H1 (cell line): ENCODE measurements at regions not wholly inside any gene's neighbourhood (a gene's known extent, or its start where the extent isn't known, plus 50 kb on each side); places are given as distances from the start of the nearest gene placed in this dataset.

ENCODE experiments used
- CTCF ChIA-PET: fragments of 300-600 bp; sonication (Branson Sonifier 250); formaldehyde crosslinking; loops from one replicate; lab custom pipeline; 2021; ENCODE audit not compliant: partially characterized antibody; lab: Charles Lee
- POLR2A ChIA-PET: fragments of 300-600 bp; sonication (Branson Sonifier 250); formaldehyde crosslinking; loops from one replicate; lab custom pipeline; 2021; ENCODE audit warnings: inconsistent platforms; ENCODE audit not compliant: partially characterized antibody; lab: Charles Lee
- DNase-seq, 2 experiments: peaks; one replicate each; pipeline versions ENCODE4 v3.0.0 to v3.0.0-alpha.2; 2010 to 2022; ENCODE audit warnings: low spot score in 2 of 2, low read depth in 1 of 2, mixed read lengths in 1 of 2
- FAIRE-seq: peaks from 2 replicates; lab custom pipeline; 2011; peaks lifted over from hg19 to GRCh38; lab: Jason Lieb, UNC
- H2AFZ ChIP-seq: 2 replicates; pipeline ENCODE4 v1.8.1; 2012; ENCODE audit warnings: low read length, inconsistent platforms
- H2AK5ac ChIP-seq: 2 replicates; pipeline ENCODE4 v1.6.1; 2013; ENCODE audit warnings: low read depth, low read length
- H2BK120ac ChIP-seq: replicated peaks from 2 replicates; pipeline ENCODE3; 2013; ENCODE audit warnings: low read depth, low read length, inconsistent platforms
- H2BK12ac ChIP-seq: 2 replicates; pipeline ENCODE4 v1.6.1; 2013; ENCODE audit warnings: low read depth, low read length
- H2BK15ac ChIP-seq: 2 replicates; pipeline ENCODE4 v1.6.1; 2013; ENCODE audit warnings: low read length
- H2BK20ac ChIP-seq: 2 replicates; pipeline ENCODE4 v1.6.1; 2013; ENCODE audit warnings: low read length
- H2BK5ac ChIP-seq: 2 replicates; pipeline ENCODE4 v1.6.1; 2013; ENCODE audit warnings: low read depth, low read length
- H3K14ac ChIP-seq: 2 replicates; pipeline ENCODE4 v1.6.1; 2013; ENCODE audit warnings: inconsistent platforms; ENCODE audit not compliant: insufficient read length
- H3K18ac ChIP-seq: 2 replicates; pipeline ENCODE4 v1.6.1; 2013; ENCODE audit warnings: low read length; ENCODE audit errors: extremely low read depth
- H3K23ac ChIP-seq: 2 replicates; pipeline ENCODE4 v1.6.1; 2013; ENCODE audit warnings: inconsistent platforms; ENCODE audit not compliant: insufficient read length
- H3K23me2 ChIP-seq: 2 replicates; pipeline ENCODE4 v1.6.1; 2013; ENCODE audit warnings: low read depth, low read length
- H3K27ac ChIP-seq: 2 replicates; pipeline ENCODE4 v1.6.1; 2011; ENCODE audit warnings: low read depth, low read length, inconsistent platforms
- H3K27me3 ChIP-seq, 4 experiments: replicated peaks in 1 of 4; 1 replicate in 1 of 4; 2 replicates in 3 of 4; pipeline versions ENCODE4 v1.6.1 to v1.8.1; 2011 to 2013; ENCODE audit warnings: low read length in 3 of 4, mild to moderate bottlenecking in 3 of 4, inconsistent platforms in 2 of 4, mixed read lengths in 2 of 4, moderate library complexity in 1 of 4; ENCODE audit not compliant: control insufficient read depth in 3 of 4, insufficient read depth in 3 of 4; ENCODE audit errors: extremely low read depth in 1 of 4
- H3K36me3 ChIP-seq, 4 experiments: 2 replicates each; pipeline versions ENCODE4 v1.6.1 to v1.8.1; 2011 to 2013; ENCODE audit warnings: mild to moderate bottlenecking in 4 of 4, low read length in 3 of 4, moderate library complexity in 2 of 4, control low read depth in 1 of 4, inconsistent platforms in 1 of 4; ENCODE audit not compliant: insufficient read depth in 4 of 4, control insufficient read depth in 2 of 4
- H3K4ac ChIP-seq: replicated peaks from 2 replicates; pipeline ENCODE3; 2013; ENCODE audit warnings: low read length, low read depth, mixed read lengths, inconsistent platforms; ENCODE audit not compliant: insufficient read length
- H3K4me1 ChIP-seq, 4 experiments: replicated peaks in 1 of 4; 1 replicate in 1 of 4; 2 replicates in 3 of 4; pipeline versions ENCODE4 v1.6.1 to v1.8.1; 2011 to 2013; ENCODE audit warnings: low read length in 3 of 4, inconsistent platforms in 2 of 4, mixed read lengths in 1 of 4; ENCODE audit not compliant: insufficient read depth in 4 of 4, control insufficient read depth in 3 of 4
- H3K4me2 ChIP-seq, 2 experiments: 2 replicates each; pipeline versions ENCODE4 v1.6.1 to v1.8.1; 2011 to 2013; ENCODE audit warnings: low read depth in 2 of 2, low read length in 2 of 2, control low read depth in 1 of 2, inconsistent platforms in 1 of 2, mild to moderate bottlenecking in 1 of 2; ENCODE audit not compliant: insufficient read depth in 1 of 2
- H3K4me3 ChIP-seq, 4 experiments: fragments of 200-600, 300-600 bp in 1 of 4; sonication (generic), shearing (Covaris generic), sonication (Bioruptor Twin) in 1 of 4; 2 replicates each; pipeline versions ENCODE4 v1.5.1 to v1.8.1; 2011 to 2016; ENCODE audit warnings: low read length in 4 of 4, low read depth in 3 of 4, control low read depth in 2 of 4, inconsistent platforms in 2 of 4, mild to moderate bottlenecking in 2 of 4, mixed read lengths in 1 of 4, moderate library complexity in 1 of 4; ENCODE audit not compliant: insufficient read depth in 2 of 4; ENCODE audit errors: extremely low read depth in 1 of 4
- H3K56ac ChIP-seq: replicated peaks from 2 replicates; pipeline ENCODE3; 2013; ENCODE audit warnings: low read depth, mild to moderate bottlenecking, mixed read lengths, low read length, inconsistent platforms; ENCODE audit not compliant: insufficient read length
- H3K79me1 ChIP-seq: 2 replicates; pipeline ENCODE4 v1.6.1; 2013; ENCODE audit warnings: low read depth, low read length, control low read depth
- H3K79me2 ChIP-seq, 2 experiments: 2 replicates each; pipeline versions ENCODE4 v1.6.1 to v1.8.1; 2012 to 2013; ENCODE audit warnings: low read length in 2 of 2, mild to moderate bottlenecking in 2 of 2, inconsistent platforms in 1 of 2; ENCODE audit not compliant: insufficient read depth in 2 of 2, control insufficient read depth in 1 of 2
- H3K9ac ChIP-seq, 4 experiments: replicated peaks in 1 of 4; 1 replicate in 1 of 4; 2 replicates in 3 of 4; pipeline versions ENCODE4 v1.6.1 to v1.8.1; 2011 to 2013; ENCODE audit warnings: low read depth in 3 of 4, low read length in 3 of 4, control low read depth in 2 of 4, mild to moderate bottlenecking in 2 of 4, moderate library complexity in 2 of 4, inconsistent platforms in 1 of 4; ENCODE audit errors: extremely low read depth in 1 of 4
- H3K9me3 ChIP-seq, 2 experiments: 2 replicates each; pipeline versions ENCODE4 v1.6.1 to v1.8.1; 2012 to 2013; ENCODE audit warnings: mild to moderate bottlenecking in 2 of 2, moderate library complexity in 2 of 2, control low read depth in 1 of 2, inconsistent platforms in 1 of 2, low read depth in 1 of 2, low read length in 1 of 2, mixed read lengths in 1 of 2; ENCODE audit not compliant: insufficient read depth in 2 of 2
- H4K20me1 ChIP-seq, 2 experiments: replicated peaks in 1 of 2; 2 replicates each; pipeline versions ENCODE3 to v1.8.1; 2011 to 2013; ENCODE audit warnings: inconsistent platforms in 2 of 2, low read length in 2 of 2, mild to moderate bottlenecking in 1 of 2; ENCODE audit not compliant: insufficient read depth in 2 of 2, control insufficient read depth in 1 of 2
- H4K5ac ChIP-seq: 2 replicates; pipeline ENCODE4 v1.6.1; 2013; ENCODE audit warnings: low read length, low read depth, mixed read lengths, inconsistent platforms; ENCODE audit not compliant: insufficient read length
- H4K8ac ChIP-seq: 2 replicates; pipeline ENCODE4 v1.8.0; 2013; ENCODE audit warnings: mild to moderate bottlenecking, moderate library complexity, low read length, inconsistent platforms; ENCODE audit not compliant: insufficient read depth; ENCODE audit errors: extremely low read depth
- H4K91ac ChIP-seq: replicated peaks from 2 replicates; pipeline ENCODE3; 2013; ENCODE audit warnings: low read length, mixed read lengths, inconsistent platforms; ENCODE audit not compliant: insufficient read length
- CHD1 ChIP-seq: IDR thresholded peaks from 2 replicates; pipeline ENCODE4 v1.6.1; 2012; ENCODE audit warnings: low read depth, low read length, improper control_type of control experiment
- SIX5 ChIP-seq: IDR thresholded peaks from 2 replicates; pipeline ENCODE4 v1.6.1; 2011; ENCODE audit warnings: mild to moderate bottlenecking, low read depth, low read length
- WGBS, 2 experiments: shearing (Covaris generic) in 1 of 2; methylation state at CpG; one replicate each; pipeline versions ENCODE4 v1.1.6 to v1.1.7; 2013 to 2015; ENCODE audit warnings: low lambda C conversion rate in 2 of 2, mixed read lengths in 2 of 2, inconsistent platforms in 1 of 2, low coverage in 1 of 2, missing lambda C conversion rate in 1 of 2; ENCODE audit not compliant: insufficient replicate concordance in 2 of 2, insufficient coverage in 1 of 2, insufficient read length in 1 of 2; ENCODE audit errors: extremely low coverage in 1 of 2, missing lambda C conversion rate in 1 of 2; 5-methylcytosine and 5-hydroxymethylcytosine counted together

GRCh38 chr5:93327605-93328004, 253.4 kb downstream of the NR2F1-AS1 start:
- H3K9ac ChIP-seq: no peak overlapping the region
- H4K8ac ChIP-seq: no peak overlapping the region
- no peak overlapping the region for H4K5ac ChIP-seq
- no peak overlapping the region for H3K27ac ChIP-seq
- no peak overlapping the region for H3K4me3 ChIP-seq
- H3K18ac ChIP-seq: no peak overlapping the region
- 90% methylated on average over 1 of the region's 1 CpG; no CpG with 5 or more reads in 1 of the 2 experiments for WGBS, 2 experiments
- no peaks in the 10 kb centered on the region for H3K9me3 ChIP-seq
- no peaks in the 10 kb centered on the region for H4K20me1 ChIP-seq
- no peaks in the 10 kb centered on the region for H3K79me1 ChIP-seq
- H2BK12ac ChIP-seq: no peak overlapping the region
- no peak overlapping the region for H2BK15ac ChIP-seq
- H3K23ac ChIP-seq: no peak overlapping the region
- H3K4me2 ChIP-seq: no peak overlapping the region
- H2AFZ ChIP-seq: no peak overlapping the region
- FAIRE-seq: no peak
- H3K23me2 ChIP-seq: no peaks in the 10 kb centered on the region
- H3K27me3 ChIP-seq: no peaks in the 10 kb centered on the region
- H2AK5ac ChIP-seq: no peak overlapping the region
- no peaks in the 10 kb centered on the region for H3K79me2 ChIP-seq
- H3K56ac ChIP-seq: no peak overlapping the region
- DNase-seq: no peak
- no peak overlapping the region for H3K4ac ChIP-seq
- H3K4me1 ChIP-seq: no peaks in the 10 kb centered on the region
- no peak overlapping the region for H2BK120ac ChIP-seq
- H3K36me3 ChIP-seq: no peaks in the 10 kb centered on the region; a peak in 1 of 8 replicates
- H2BK5ac ChIP-seq: no peak overlapping the region
- H3K14ac ChIP-seq: no peak overlapping the region
- no peak overlapping the region for H4K91ac ChIP-seq
- POLR2A ChIA-PET: no interaction called here
- no peak for TF ChIP-seq SIX5
- TF ChIP-seq CHD1: no peak
- CTCF ChIA-PET: interaction anchor here (0.6 kb wide), 1 partner anchor 774 kb away, joined by 4 read pairs; no protein-coding TSS in a partner anchor
- H2BK20ac ChIP-seq: no peak overlapping the region
